Rectal smooth muscle tissue (tissue), 1 donor: ENCODE measurements at regions not wholly inside any gene's neighbourhood (a gene's known extent, or its start where the extent isn't known, plus 50 kb on each side); places are given as distances from the start of the nearest gene placed in this dataset.
"Not testable (repeated sequence)": the region's sequence is repeated elsewhere in the genome, so short reads cannot be mapped to it uniquely, and the experiment has no call there.

Experiments used
- H3K27ac ChIP-seq: one replicate; pipeline ENCODE4 v1.7.0; 2013; ENCODE audit warnings: low read depth, low read length, inconsistent platforms
- H3K27me3 ChIP-seq: one replicate; pipeline ENCODE4 v1.7.0; 2013; ENCODE audit warnings: low read length; ENCODE audit not compliant: control insufficient read depth, insufficient read depth
- H3K36me3 ChIP-seq: one replicate; pipeline ENCODE4 v1.7.0; 2013; ENCODE audit warnings: low read length; ENCODE audit not compliant: control insufficient read depth, insufficient read depth
- H3K4me1 ChIP-seq: one replicate; pipeline ENCODE4 v1.7.0; 2013; ENCODE audit warnings: low read length; ENCODE audit not compliant: control insufficient read depth, insufficient read depth
- H3K4me3 ChIP-seq: one replicate; pipeline ENCODE4 v1.7.0; 2013; ENCODE audit warnings: low read length
- H3K9ac ChIP-seq: one replicate; pipeline ENCODE4 v1.7.0; 2013; ENCODE audit warnings: low read length

GRCh38 chr4:26192899-26193869 lies 127.6 kb upstream of the RBPJ start:
- no peak overlapping the region for H3K27ac ChIP-seq
- H3K4me1 ChIP-seq = no peaks in the 10 kb centered on the region
- H3K36me3 ChIP-seq = no peaks in the 10 kb centered on the region
- no peaks in the 10 kb centered on the region for H3K27me3 ChIP-seq
- no peak overlapping the region for H3K9ac ChIP-seq
- H3K4me3 ChIP-seq = no peak overlapping the region

GRCh38 chr4:26194764-26195163 lies 126.0 kb upstream of the RBPJ start:
- H3K27ac ChIP-seq = no peak overlapping the region

GRCh38 chr4:26196567-26196966 lies 124.2 kb upstream of the RBPJ start:
- Histone ChIP-seq H3K4me1 (no peaks in the 10 kb centered on the region), H3K4me3 (no peak overlapping the region), H3K27me3 (no peaks in the 10 kb centered on the region), H3K27ac (no peak overlapping the region), H3K36me3 (no peaks in the 10 kb centered on the region), H3K9ac (no peak overlapping the region)

More at GRCh38 chr4:26194764-26195163, 126.0 kb upstream of the RBPJ start:
- Histone ChIP-seq H3K4me3 (no peak overlapping the region), H3K9ac (no peak overlapping the region), H3K27me3 (no peaks in the 10 kb centered on the region), H3K4me1 (no peaks in the 10 kb centered on the region), H3K36me3 (no peaks in the 10 kb centered on the region)

GRCh38 chr4:26197018-26197779 lies 123.6 kb upstream of the RBPJ start:
- Histone ChIP-seq H3K4me3 (no peak overlapping the region), H3K27ac (no peak overlapping the region), H3K27me3 (no peaks in the 10 kb centered on the region), H3K9ac (no peak overlapping the region), H3K4me1 (no peaks in the 10 kb centered on the region), H3K36me3 (no peaks in the 10 kb centered on the region)

- H3K36me3 ChIP-seq, H3K27ac ChIP-seq, H3K27me3 ChIP-seq, H3K9ac ChIP-seq, H3K4me1 ChIP-seq, H3K4me3 ChIP-seq: not testable (repeated sequence)
These were observed 121.9 kb upstream of the RBPJ start for GRCh38 chr4:26198931-26199330.

GRCh38 chr4:26199596-26199995 lies 121.2 kb upstream of the RBPJ start:
- Histone ChIP-seq H3K9ac (no peak overlapping the region), H3K4me3 (no peak overlapping the region), H3K36me3 (no peaks in the 10 kb centered on the region), H3K27me3 (no peaks in the 10 kb centered on the region), H3K4me1 (no peaks in the 10 kb centered on the region), H3K27ac (no peak overlapping the region)

- Histone ChIP-seq H3K4me3 (no peak overlapping the region), H3K36me3 (no peaks in the 10 kb centered on the region), H3K4me1 (no peaks in the 10 kb centered on the region), H3K27ac (no peak overlapping the region), H3K9ac (no peak overlapping the region), H3K27me3 (no peaks in the 10 kb centered on the region)
These were observed 119.7 kb upstream of the RBPJ start for GRCh38 chr4:26201120-26201519.

- Histone ChIP-seq H3K27me3 (no peaks in the 10 kb centered on the region), H3K27ac (no peak overlapping the region), H3K9ac (no peak overlapping the region), H3K4me1 (peaks cover 5% of the 10 kb centered on the region), H3K36me3 (no peaks in the 10 kb centered on the region), H3K4me3 (no peak overlapping the region)
These were observed 116.5 kb upstream of the RBPJ start for GRCh38 chr4:26204249-26204825.

- no peaks in the 10 kb centered on the region for H3K36me3 ChIP-seq
- no peaks in the 10 kb centered on the region for H3K27me3 ChIP-seq
- H3K4me1 ChIP-seq = peaks cover 5% of the 10 kb centered on the region
- H3K27ac ChIP-seq = no peak overlapping the region
- no peak overlapping the region for H3K4me3 ChIP-seq
- H3K9ac ChIP-seq = no peak overlapping the region
These were observed 115.9 kb upstream of the RBPJ start for GRCh38 chr4:26204911-26205370.

- Histone ChIP-seq H3K27ac (no peak overlapping the region), H3K36me3 (no peaks in the 10 kb centered on the region), H3K4me3 (no peak overlapping the region), H3K9ac (no peak overlapping the region), H3K4me1 (peaks cover 5% of the 10 kb centered on the region), H3K27me3 (no peaks in the 10 kb centered on the region)
These were observed 114.5 kb upstream of the RBPJ start for GRCh38 chr4:26206339-26206738.

- Histone ChIP-seq H3K27ac (no peak overlapping the region), H3K27me3 (no peaks in the 10 kb centered on the region), H3K4me3 (no peak overlapping the region), H3K4me1 (peaks cover 5% of the 10 kb centered on the region), H3K36me3 (no peaks in the 10 kb centered on the region), H3K9ac (no peak overlapping the region)
These were observed 113.8 kb upstream of the RBPJ start for GRCh38 chr4:26206999-26207398.

GRCh38 chr4:26207631-26208030 lies 113.2 kb upstream of the RBPJ start:
- Histone ChIP-seq H3K27ac (no peak overlapping the region), H3K27me3 (no peaks in the 10 kb centered on the region)

More at GRCh38 chr4:26207631-26208030, 113.2 kb upstream of the RBPJ start:
- Histone ChIP-seq H3K36me3 (no peaks in the 10 kb centered on the region), H3K9ac (no peak overlapping the region), H3K4me3 (no peak overlapping the region), H3K4me1 (peaks cover 5% of the 10 kb centered on the region)
